Thyroid gland (tissue), 4 donors: ENCODE measurements at regions not wholly inside any gene's neighbourhood (a gene's known extent, or its start where the extent isn't known, plus 50 kb on each side); places are given as distances from the start of the nearest gene placed in this dataset.

ENCODE experiments used
- CTCF ChIP-seq, 6 experiments: fragments of 200-600 bp in 3 of 6; fragments of 450-650 bp in 3 of 6; sonication (generic) in 3 of 6; IDR thresholded peaks; one replicate each; pipeline ENCODE4 v1.5.1; 2016 to 2019; ENCODE audit warnings: antibody characterized with exemption in 6 of 6, mild to moderate bottlenecking in 2 of 6, inconsistent platforms in 1 of 6, moderate library complexity in 1 of 6
- POLR2A ChIP-seq, 2 donors: fragments of 450-650 bp; IDR thresholded peaks; one replicate each; pipeline ENCODE4 v1.6.1; 2017; ENCODE audit warnings: antibody characterized with exemption in 2 of 2, mild to moderate bottlenecking in 2 of 2, moderate library complexity in 1 of 2

DNA sequence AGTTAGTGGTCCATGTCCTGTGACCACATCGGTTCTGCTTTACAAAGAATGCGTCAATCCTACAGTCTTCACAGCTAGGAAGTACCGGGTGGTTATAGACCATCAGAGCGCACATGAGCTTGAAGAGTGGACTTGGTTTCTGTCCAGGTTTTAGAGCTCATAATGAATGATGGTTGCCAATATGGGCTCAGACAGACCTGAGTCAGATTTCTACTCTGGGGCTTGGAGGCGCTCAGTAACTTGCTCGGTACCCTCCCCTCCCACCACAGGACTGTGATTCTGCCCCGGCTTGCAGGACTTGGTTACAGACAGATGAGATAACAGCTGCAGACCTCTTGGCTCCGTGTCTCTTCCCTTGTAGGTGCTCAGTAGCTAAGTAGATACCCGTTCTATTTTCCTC, 284.7 kb downstream of the TSHZ3 start:
- TF ChIP-seq CTCF (IDR thresholded peaks at IDR 0.05) (no peak), POLR2A (IDR thresholded peaks at IDR 0.05) (peak in 1 of 2 donors; percentile 43)
